HG03457 (cell line): ENCODE measurements at regions not wholly inside any gene's neighbourhood (a gene's known extent, or its start where the extent isn't known, plus 50 kb on each side); places are given as distances from the start of the nearest gene placed in this dataset.

ENCODE experiments used
- ATAC-seq: cut with Tn5 transposase; IDR thresholded peaks from one replicate; pipeline ENCODE4 v1.9.1; 2021; ENCODE audit warnings: moderate number of reproducible peaks; ENCODE audit not compliant: unreplicated experiment

DNA sequence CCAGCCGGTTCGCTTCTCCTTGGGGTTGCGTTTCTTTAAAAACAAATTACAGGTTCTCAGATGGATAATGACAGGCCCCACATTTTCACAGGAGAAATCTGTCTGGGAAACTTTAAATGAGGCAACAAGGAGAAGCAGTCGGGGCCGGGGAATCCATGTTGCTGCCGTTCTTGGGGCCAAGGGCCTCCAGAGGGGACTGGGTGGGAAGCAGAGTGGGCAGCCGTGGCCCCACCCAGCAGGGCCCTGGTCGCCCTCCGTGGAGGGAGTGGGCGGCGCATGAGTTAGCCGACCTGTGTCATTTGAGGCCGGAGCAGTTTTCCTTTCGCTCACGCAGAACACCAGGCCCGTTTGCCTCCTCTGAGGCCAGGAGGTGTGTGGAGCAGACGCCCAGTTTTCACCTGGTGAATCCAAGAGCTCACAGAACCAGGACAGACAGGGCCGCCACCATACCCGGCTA lies 207.7 kb upstream of the CIBAR2 start:
- no peak for ATAC-seq

DNA sequence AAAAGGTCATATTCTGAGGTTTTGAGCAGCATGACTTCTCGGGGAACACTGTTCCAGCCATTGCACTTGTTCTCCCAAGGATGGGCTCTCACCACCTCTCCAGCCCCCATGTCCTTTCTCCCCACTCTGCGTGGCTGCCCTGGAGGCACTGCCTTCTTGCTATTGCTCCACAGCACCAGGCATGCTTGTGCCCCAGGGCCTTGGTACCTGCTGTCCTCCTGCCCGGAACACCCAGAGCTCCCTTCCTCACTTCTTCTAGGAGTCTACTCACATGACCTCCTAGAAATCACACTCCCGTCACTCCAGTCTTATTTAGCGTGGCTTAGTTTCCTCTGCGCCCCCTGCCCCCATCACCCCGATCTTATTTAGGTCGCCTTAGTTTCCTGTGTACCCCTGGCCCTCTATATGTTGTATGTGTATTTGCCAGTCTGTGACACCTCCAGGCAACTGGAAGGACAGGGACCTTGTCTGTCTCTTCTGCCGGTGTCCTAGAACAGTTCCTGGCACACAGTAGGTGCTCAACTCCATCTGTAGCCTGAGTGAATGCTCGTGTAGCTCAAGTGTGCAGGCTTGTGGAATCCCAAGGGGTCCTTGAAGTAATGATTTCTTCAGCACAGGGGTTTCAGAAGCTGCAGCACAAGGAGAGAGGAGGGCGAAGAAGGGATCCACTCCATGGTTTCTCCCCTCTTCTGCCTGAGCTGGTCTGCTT lies 208.6 kb upstream of the CIBAR2 start:
- no peak for ATAC-seq

DNA sequence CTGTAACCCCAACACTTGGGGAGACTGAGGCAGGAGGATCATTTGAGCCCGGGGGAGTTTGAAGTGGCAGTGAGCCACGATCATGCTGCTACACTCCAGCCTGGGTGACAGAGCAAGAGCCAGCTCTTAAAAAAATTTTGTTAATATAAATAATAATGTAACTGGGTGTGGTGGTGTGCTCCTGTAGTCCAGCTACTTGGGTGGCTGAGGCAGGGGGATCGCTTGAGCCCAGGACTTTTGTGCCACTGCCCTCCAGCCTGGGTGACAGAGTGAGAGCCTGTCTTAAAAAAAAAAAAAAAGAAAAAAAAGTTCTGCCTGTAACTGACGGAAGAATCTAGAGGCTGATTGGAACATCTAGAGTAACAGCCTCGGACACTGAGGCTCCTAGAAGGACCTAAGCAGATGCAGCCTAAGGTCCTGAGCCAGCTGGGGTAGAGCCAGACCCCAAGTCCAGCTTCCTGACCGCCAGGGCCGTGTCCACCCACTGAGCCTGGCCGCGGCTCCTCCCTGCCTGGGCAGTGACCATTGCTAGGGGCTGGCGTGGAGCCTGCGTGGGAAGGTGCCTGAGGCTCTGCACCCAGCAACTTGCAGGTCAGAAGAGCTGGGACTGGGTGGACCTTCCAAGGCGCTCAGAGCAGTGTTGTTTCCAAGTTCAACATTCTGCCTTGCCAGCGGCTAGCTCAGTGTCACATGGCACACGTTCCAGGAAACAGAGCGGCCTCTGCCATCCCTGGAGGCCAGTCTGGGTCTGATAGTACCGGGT lies 209.4 kb upstream of the CIBAR2 start:
- ATAC-seq: no peak

DNA sequence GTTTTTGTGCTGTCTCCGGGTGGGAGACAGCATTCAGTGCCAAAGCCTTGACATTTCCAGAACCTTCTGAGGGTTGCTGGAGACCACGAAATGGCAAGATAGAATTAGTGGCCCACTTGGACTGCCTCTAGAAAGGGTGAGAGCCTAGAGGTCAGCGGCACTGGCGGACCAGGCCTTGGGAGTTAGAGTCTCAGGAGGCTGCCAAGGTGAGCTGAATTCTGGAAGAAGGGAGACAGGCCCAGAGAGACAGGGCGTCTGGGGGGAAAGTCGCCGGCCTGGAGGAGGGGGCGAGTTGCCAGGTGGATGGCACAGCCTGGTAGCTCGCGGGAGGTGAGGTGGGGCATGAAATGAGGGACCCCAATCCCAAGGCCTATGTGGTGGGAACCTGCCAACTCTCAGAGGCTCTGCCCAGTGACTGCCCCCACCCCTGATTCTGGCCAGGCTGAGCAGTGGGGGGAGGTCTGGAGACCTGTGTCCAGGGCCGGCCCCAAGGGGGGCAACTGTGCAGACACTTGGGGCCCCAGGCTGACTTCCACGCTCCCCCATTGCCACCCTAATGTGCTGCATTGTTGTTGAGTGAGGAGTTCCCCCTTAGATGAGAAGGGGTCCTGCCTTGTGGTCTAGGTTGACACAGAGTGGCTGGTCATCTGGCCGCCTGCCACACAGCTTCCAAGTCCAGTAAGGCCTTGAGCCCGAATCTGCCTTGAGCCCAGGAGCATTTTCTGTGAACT lies 211.1 kb upstream of the CIBAR2 start:
- ATAC-seq: no peak

DNA sequence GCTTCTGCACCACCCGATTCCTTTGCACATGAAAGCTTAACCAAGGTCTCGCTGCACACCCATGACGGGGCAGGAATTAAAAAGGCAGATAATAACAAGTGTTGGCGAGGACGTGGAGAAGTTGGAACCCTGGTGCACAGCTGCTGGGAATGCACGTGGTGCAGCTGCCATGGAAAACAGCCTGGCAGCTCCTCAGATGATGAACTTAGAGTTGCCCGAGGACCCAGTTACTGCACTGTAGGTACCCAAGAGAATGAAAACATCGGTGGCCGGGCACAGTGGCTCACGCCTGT lies 211.6 kb upstream of the CIBAR2 start:
- no peak for ATAC-seq

DNA sequence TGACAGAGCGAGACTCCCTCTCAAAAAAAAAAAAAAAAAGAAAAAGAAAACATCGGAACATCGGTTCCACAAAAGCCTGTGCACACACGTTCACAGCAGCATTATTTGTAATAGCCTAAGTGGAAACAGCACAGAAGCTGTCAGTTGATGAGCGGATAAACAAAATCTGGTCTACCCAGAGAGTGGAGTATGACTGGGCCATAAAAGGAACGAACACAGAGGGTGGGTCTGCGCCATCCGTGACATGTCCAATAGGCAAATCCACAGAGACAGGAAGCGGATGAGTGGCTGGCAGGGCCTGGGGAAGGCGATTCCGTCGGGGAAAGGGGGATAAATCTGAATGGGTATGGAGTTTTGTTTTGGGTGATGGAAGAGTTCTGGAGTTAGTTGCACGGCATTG lies 212.2 kb upstream of the CIBAR2 start:
- ATAC-seq: no peak

DNA sequence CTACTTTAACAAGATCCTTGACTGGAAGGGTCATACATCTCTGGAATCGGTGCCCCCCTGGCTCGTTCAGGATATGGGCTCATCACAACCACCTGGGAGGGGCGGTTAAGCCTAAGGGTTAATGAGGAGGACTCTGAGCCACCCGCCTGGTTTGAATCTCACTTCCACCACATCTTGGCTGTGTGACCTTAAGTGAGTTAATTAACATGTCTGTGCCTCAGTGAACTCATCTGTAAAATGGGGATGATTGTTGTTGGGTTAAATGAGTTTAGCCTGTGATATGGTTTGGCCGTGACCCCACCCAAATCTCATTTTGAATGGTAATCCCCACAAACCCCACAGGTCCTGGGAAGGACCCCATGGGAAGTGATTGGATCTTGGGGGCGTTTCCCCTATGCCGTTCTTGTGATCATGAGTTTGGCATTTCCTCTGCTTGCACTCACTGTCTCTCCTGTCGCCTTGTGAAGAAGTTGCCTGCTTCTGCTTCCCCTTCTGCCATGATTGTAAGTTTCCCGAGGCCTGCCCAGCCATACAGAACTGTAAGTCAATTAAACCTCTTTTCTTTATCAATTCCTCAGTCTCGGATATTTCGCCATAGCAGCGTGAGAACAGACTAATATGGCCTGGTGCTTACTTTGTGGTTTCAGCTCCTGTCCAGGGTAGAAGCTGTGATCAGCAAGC lies 214.0 kb upstream of the CIBAR2 start:
- no peak for ATAC-seq

DNA sequence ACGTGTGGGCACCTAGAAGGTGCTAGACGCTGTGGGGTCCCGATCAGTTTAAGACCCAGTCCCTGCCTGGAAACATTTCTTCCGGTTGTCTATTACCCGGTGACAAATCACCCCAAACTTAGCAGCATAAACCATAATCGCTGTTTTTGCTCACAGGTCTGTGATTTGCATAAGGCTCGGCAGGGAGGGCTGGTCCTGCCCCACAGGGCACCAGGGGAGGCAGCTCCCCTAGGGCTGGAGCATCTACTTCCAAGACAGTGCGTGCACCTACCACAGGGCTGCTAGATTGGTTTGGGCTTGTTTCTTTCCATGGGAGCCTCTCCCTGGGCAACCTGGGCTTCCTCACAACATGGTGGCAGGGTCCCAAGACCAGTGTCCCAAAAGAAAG lies 214.5 kb upstream of the CIBAR2 start:
- ATAC-seq: no peak

DNA sequence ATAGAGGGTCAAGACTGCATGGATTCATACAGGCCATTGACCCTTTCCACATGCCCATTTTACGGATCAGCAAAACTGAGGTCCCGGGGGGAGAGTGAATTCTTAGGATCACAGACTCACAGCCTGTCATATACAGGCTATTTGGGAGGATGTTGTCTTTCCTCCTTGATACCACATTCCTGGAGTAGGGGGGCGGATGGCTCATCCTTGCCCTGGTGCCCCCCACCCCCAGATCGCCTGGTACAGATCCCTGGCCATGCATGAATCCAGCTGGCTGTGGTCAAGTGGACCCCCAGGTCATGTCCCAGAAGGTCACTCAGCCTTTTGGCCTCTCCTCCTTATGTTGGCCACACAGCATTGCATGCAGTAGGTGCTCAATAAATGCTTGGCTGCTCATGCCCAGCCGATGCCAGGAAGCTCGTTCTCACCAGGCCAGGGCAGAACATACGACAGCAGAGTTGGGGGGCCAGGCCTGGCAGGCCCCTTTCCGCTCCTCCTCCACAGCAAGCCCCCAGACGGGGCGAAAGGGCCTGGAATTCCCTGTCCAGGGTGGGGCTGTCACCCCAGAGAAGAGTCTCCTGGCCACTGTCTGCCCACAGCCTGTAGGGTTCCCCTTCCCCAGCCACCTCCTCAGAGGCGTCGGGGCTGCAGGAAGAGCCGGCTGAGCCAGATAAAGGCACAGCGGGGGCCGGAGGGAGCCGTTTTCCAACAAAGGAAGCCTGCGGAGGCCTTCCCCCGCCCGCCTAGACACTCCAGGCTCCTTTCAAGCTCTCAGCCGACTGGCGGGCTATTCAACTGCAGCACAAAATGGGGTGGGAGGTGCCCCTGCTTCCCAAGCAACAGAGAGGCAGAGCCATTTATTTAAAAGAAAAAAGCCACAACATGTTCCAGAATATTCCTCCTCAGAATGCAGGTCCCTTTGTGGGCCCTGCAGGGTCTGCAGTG lies 215.7 kb upstream of the CIBAR2 start:
- no peak for ATAC-seq

DNA sequence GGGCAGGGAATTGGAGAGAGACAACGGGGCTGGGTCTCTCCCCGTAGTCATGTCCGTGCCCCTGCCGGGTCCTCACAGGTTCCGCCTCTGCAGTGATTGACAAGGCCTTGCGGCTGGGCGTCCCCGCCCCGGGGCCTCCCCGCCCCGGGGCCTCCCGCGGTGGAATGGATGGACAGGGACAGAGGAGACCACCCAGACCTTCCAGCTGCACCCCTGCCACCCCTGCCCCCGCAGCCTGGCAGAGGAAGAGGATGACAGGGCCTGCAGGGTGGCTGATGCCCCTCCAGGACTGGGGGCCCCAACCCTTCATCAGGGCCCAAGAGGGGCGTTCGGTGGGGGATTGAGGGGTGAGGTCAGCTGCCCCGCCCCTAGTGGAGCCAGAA lies 216.4 kb upstream of the CIBAR2 start:
- no peak for ATAC-seq

DNA sequence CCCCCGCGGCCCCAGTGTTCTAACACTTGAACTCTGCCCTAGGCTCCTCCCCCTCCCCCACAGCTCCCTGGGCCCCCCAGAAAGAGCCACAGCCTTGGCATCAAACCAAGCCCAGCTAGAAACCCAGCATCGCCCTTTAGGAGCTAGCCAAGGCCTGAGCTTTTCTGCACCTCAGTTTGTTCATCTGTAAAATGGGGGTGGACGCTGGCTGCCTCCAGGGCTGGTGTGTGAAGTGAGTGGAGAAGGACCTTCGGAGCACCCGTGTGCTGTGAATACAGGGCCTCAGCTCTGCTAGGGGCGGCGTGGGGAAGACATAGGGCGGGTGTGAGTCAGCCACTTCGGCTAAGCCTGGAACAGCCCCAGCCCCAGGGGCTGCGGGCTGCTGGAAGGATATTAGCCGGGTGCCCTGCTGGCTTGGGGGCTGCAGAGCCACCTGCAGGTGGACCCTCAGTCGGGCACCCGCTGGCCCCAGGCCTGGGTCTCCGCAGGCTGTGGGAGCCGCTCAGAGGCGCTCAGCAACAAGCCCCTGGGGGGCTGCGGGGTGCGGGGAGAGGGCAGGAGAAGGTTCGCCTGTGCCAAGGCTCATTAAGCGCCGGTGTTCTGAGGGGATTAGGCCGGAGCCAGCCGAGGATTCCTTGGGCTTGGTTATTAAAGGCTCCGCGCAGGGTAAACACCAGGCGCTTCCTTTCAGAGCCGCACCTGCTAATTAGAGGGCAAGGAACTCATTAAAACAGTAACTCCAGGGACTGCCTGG lies 217.0 kb upstream of the CIBAR2 start:
- no peak for ATAC-seq

DNA sequence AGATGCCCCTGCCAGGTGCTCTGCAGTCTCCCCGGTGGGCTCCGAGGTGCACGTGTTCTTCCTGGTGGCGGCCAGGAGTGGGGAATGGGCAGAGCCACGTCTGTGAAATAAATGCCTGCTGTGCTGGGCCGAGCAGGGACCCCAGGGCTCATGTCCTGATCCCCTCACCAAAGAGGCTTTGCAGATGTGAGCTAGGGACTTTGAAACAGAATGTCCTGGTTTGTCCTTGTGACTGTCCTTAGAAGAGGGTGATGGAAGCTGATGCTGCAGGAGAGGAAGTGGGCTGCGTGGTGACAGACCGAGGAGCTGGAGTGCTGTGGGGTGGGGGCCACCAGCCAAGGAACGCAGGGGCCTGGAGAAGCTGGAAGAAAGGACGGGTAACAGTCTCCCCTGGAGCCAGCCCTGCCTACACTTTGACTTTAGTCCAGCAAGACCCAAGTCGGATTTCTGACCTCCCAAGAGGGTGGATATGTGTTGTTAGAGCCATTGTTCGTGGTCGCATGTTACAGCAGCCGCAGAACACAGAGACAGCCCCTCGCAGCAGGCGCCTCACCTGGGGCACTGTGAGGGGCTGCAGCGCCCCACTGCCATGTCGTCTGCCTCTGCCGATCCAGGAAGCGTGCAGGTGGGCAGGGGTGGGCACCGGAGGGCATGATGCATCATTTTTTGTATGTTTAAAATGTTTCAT lies 217.9 kb upstream of the CIBAR2 start:
- no peak for ATAC-seq

DNA sequence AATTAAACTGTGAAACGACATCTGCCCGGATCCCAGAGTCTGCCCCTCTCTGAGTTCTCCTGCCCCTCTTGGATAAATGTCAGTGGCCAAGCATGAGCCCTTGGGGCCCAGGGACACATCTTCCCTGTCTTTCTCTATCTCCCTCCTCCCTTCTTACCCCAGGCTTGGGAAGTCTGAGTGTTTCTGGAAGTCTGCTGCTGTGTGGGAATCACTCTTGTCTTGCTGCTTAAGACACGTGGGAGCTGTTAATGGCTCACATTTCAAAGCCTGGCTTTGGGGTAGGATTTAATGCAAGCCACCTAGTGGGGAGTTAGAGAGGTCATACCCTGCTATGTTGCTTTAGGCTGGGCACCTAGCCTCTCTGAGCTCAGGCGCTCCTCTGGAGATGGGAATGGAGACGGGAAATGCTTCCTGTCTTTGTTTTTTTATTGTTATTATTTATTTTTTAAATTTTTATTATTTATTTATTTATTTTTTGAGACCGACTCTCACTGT lies 218.5 kb upstream of the CIBAR2 start:
- no peak for ATAC-seq

DNA sequence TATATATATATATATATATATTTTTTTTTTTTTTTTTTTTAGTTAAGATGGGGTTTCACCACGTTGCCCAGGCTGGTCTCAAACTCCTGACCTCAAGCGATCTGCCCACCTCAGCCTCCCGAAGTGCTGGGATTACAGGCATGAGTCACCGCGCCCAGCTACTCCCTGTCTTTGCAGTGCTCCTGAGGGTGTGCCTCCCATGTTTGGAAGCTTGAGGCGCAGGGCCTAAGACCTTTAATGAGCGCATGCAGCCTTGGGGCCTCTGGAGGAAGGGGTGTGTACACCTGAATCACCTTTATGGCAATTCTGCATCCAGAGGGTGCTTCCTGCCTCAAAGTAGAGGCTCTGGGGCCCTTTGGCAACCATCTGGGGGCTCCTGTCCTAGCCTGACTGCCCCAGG lies 219.4 kb upstream of the CIBAR2 start:
- ATAC-seq: no peak

DNA sequence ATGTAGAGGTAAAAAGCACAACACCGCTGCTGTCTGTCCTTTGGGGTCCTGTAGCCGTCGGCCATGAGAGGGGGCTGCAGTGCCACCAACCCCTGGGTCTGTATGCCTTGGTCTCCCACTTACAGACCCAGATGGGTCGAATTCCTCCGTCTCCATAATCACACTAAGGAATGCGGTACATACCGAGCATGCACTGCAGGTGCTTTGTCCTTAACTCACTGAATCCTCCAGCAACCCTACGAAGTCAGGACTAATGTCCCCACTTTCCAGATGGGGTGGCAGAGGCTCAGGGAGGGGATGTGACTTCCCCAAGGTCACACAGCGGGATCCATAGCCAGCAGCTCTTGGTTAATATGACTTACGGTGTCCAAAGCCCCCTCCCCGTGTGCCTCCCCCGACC lies 219.9 kb upstream of the CIBAR2 start:
- no peak for ATAC-seq

DNA sequence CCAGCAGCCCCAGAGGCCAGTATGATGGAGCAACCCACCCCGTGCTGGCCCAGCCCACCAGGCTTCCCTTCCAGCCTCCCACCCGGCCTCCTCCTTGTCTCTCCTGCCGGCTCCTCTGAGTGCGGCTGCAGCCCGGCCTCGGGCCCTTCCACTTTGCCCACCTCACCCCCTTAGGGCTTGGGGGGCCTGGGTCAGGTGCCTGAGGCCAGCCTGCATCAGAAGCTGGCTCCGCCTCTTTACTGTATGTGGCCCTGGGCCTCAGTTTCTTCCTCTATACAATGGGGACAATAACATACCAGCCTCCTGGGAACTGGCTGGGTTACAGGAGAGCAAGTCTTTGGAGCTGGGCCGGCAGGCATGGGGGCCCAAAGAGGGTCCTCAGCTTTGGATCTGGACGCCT lies 221.1 kb upstream of the CIBAR2 start:
- no peak for ATAC-seq

DNA sequence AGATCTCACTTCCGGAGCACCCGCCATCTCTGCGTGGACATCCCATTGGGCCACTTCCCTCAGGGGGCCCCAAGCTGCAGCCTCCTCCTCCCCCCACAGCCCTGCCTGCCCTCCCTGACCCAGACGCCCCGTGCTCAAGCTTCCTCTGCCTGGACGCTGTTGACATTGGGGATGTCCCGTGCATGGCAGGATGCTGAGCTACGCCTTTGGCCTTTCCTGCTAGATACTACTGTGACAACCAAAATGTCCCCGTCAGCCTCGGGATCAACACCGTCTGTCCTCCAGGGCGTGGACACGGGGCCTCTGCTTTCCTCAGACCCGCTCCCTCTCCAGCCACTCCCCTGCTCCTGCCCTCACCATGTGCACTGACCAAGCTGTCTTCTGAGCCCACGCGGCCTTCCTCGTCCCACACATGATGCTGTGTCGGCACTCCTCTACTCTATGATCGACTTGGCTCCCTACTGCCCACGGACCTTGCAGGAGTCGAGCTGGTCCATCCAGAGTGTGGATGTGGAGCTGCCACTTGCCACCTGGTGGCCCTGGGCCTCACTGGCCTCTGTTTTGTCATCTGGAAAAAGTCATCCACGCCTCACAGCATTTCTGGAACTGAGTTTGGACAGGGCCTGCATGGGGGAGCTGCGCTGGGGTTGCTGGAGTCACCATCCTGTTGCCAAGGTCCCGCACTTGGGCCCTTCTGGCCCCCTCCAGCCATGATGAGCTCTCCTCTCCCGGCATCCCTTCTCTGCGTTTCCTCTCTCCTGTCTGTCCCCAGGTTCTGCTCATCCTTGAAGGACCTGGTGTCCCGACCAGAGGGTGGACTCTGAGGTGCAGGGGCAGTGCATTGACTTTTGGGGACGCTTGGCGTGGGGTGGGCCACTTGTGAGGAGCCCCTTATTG lies 221.7 kb upstream of the CIBAR2 start:
- ATAC-seq: no peak
